CD4-positive, alpha-beta T cell treated with Interleukin-2 at 100 ng/mL for 4 hours (primary cell): ENCODE measurements at regions not wholly inside any gene's neighbourhood (a gene's known extent, or its start where the extent isn't known, plus 50 kb on each side); places are given as distances from the start of the nearest gene placed in this dataset.
A peak's percentile ranks its signal among the peaks of the same experiment; 100 is the strongest.

Experiments
- DNase-seq: peaks from one replicate; pipeline ENCODE4 v3.0.0-alpha.2; 2020; ENCODE audit warnings: low spot score

GRCh38 chr4:10204401-10205058 is 87.9 kb upstream of the WDR1 start:
- DNase-seq: no peak

GRCh38 chr4:10203851-10204250 is 87.3 kb upstream of the WDR1 start:
- no peak for DNase-seq

- DNase-seq: no peak
Observed at GRCh38 chr4:10201381-10202223, 85.0 kb upstream of the WDR1 start.

DNA sequence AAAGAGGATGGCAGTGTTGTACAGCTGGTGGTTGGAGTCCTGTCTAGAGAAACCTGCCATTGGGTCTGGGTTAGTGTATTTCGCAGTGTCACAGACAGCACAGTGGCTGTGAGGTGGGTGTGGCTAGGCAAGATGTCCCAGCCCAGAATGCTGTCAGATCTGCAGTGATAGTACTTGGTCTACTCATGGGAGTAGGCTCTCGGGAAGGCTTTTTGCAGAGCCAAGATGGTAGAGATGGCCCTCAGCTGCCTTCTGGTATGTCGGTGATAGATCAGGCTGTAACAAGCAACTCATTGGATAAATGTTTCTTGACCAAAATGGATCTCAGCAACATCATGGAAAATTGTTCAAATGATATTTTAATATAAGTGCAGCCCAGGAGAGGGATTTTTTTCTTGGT is 84.3 kb upstream of the WDR1 start:
- no peak for DNase-seq

- DNase-seq: no peak
Observed at GRCh38 chr4:10198365-10198764, 81.8 kb upstream of the WDR1 start.

DNA sequence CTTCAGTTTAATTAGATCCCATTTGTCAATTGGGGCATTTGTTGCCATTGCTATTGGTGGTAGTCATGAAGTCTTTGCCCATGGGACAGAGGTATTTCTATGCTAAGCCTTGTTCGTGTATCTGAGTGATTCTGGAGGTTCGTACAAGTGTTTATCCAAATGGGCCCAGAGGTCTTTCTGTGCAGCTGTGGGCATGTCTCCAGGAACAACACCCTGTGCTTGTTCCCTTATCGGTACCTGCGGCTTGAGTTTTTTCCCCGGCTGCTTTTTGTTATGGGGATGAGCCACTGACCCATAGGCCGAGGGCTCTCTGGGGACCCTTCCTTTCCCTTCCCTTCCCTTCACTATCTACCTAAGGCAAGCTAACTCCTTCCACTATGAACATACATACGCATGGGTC is 81.4 kb upstream of the WDR1 start:
- DNase-seq: no peak

GRCh38 chr4:10196191-10196590 is 79.6 kb upstream of the WDR1 start:
- no peak for DNase-seq

DNA sequence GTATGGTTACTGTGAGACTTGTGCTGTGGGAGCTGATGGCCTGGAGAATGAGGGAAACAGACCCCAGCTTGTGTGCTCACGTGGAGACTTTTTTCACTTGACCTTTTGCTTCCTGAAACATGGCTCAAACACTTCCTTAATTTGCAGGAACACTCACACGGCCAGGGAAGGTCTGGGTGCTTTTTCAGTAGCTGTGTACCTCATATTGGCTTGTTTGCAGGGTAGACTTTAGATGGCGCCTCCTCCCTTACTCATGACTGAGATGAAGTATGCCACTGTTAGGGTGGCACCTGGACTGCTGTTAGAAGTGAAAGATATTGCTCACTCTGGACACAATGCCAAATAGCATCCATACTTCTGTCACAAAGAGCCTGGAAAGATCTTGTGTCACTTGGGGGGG is 75.7 kb upstream of the WDR1 start:
- no peak for DNase-seq

GRCh38 chr4:10188400-10189004 is 71.9 kb upstream of the WDR1 start:
- no peak for DNase-seq

DNA sequence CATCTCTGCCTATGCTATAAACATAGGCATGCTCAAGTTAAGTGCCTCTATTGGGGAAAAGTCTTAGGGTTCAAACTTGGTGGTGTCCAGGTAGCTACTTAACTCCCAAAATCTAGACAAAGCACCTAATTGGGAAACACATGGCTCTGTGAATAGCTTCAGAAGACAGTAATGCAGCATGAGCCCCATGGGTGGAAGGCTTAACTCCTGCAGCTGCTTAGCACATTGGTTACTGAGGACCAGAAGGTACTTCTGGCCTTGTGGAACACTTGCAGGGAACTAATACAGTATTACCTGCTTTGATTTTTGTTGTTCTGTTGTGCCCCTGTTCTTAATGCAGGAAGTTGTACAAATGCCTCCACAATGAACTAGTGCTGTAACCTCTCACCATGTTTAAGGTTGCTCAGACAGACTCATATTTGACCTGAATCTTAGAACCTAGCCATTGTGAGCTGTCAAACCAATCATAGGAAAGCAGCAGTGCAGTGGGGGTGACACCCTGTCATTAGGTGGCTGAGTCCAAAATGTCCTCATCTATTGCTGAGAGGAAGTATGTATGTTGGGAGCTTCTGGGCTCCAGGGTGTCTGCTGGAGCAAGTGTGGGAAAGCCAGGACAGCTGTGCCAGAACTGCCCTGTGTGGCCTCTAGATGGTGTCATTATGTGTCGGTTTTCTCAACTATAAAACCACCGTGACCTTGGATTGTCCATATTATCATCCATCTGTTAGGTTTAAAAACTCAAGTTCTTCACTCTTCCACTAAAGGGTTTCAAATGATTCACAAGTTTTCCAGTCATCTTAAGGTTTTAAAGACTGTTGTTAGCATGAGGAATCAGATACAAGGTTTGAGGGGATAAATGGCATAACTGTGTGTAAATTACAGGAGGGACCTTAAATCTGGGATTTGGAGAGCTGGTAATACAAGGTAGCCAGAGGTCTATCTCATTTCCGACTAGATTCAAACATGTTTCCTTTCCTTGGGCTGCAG is 69.9 kb upstream of the WDR1 start:
- no peak for DNase-seq

DNA sequence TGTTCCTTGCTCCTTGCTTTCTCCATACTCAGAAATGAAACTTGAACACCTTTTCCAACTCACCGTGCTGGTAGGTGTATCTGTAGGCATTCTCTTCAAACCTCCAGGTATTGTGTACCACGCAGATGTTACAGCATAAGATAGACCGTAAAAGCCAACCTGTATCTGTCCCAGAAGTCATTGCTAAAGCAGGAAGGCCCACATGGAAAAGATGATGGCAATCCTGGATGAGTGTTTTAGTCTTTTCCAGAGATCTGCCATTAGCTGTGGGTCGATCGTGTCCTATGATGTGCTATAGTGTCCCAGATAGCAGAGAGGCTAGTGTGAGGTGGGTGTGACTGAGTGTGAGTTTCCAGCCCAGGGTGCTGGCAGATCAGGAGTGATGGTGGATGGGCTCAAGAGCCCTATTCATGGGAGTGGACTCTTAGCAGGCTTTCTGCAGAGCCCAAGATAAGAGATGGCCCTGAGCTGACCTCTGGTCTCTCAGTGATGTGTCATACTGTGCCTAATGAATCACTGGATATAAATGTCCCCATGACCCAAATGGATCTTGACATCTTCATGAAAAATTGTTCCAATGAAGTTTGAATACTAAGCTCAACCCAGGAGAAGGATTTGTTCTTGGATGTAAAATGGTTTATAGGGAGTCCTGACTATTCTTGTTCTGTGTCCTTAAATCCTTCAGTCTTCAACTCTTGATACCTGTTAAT is 69.1 kb upstream of the WDR1 start:
- DNase-seq: no peak

GRCh38 chr4:10184501-10184938 is 67.9 kb upstream of the WDR1 start:
- no peak for DNase-seq

DNA sequence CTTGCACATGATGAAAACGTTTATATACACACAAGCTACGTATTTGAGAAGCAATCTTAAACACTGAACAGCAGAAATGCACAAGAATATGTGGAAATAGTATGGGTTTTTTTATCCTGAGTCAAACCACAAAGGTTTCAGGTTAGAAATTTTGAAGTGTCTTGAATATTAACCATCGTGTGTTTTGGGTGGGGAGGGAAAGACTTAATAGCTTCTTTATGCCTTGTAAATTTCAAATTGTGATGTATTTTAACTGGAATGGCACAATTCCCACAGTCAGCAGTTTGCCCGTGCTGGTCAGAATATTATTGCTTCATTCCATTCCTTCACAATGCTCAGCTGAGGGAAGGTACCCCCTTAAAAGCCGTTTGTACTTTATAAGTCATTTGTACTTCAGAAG is 67.4 kb upstream of the WDR1 start:
- no peak for DNase-seq

- no peak for DNase-seq
Observed at GRCh38 chr4:10183462-10183861, 66.9 kb upstream of the WDR1 start.

GRCh38 chr4:10182446-10183424 is 66.1 kb upstream of the WDR1 start:
- DNase-seq: peak; percentile 22

DNA sequence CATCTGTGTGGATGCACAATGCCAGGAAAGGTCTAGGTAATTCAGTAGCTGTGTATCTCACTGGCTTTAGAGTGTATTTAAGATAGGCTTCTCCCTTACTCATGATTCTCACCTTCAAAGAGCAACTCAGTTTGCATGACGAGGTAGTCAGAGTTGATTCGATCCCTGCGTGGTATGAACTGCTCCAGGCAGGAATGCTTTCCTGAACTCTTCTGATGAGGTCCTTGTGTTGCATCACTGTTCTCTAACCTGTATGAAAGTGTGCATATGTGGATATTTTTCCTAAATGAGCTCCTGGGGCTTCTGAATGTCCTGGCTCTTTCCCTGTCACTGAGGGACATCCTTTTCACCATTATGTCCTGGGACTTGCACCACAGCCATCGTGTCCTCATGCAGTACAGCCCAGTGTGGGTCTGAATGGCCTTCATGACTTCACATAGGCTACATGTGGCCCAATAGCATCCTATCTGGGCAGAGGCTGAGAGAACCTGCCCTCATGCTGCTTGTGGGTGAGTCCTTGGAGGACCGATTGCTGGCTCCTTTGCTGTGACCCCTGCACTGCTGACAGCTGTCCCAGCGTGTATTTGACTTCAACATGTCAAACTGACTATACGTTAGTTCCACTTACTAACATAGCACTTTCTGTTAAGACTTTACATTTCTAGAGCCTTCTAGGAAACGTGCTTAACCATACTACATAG is 65.3 kb upstream of the WDR1 start:
- DNase-seq: no peak

GRCh38 chr4:10180927-10181744 is 64.5 kb upstream of the WDR1 start:
- peak; percentile 25 for DNase-seq

- DNase-seq: no peak
Observed at GRCh38 chr4:10180603-10180926, 64.0 kb upstream of the WDR1 start.
